MM.1S (cell line): ENCODE measurements at regions not wholly inside any gene's neighbourhood (a gene's known extent, or its start where the extent isn't known, plus 50 kb on each side); places are given as distances from the start of the nearest gene placed in this dataset.

Experiments used
- DNase-seq: peaks from one replicate; pipeline ENCODE4 v3.0.0-alpha.2; 2015
- H2AFZ ChIP-seq: fragments of 300-600 bp; sonication (generic); 2 replicates; pipeline ENCODE4 v1.6.0; 2016; ENCODE audit warnings: antibody characterized with exemption, low read length
- H3F3A ChIP-seq: fragments of 300-600 bp; sonication (generic); 2 replicates; pipeline ENCODE4 v1.6.1; 2016; ENCODE audit warnings: mild to moderate bottlenecking, antibody characterized with exemption, low read length, moderate library complexity, mixed read lengths; ENCODE audit not compliant: insufficient read depth
- H3K27ac ChIP-seq: fragments of 300-600 bp; sonication (generic); 2 replicates; pipeline ENCODE4 v1.5.1; 2016; ENCODE audit warnings: mild to moderate bottlenecking, low read length
- H3K27me3 ChIP-seq: fragments of 300-600 bp; sonication (generic); replicated peaks from 2 replicates; pipeline ENCODE4 v1.6.0; 2016; ENCODE audit warnings: low read length; ENCODE audit not compliant: insufficient read depth
- H3K36me3 ChIP-seq: fragments of 300-600 bp; sonication (generic); replicated peaks from 2 replicates; pipeline ENCODE4 v1.6.1; 2016; ENCODE audit warnings: mild to moderate bottlenecking, low read length, mixed read lengths; ENCODE audit not compliant: insufficient read depth
- H3K4me1 ChIP-seq: fragments of 300-600 bp; sonication (generic); 2 replicates; pipeline ENCODE4 v1.6.1; 2016; ENCODE audit warnings: low read length, mixed read lengths
- H3K4me2 ChIP-seq: fragments of 300-600 bp; sonication (generic); 2 replicates; pipeline ENCODE4 v1.6.0; 2016; ENCODE audit warnings: low read depth, low read length
- H3K4me3 ChIP-seq: fragments of 300-600 bp; sonication (generic); 2 replicates; pipeline ENCODE4 v1.5.1; 2016; ENCODE audit warnings: low read length, mixed read lengths
- H3K79me2 ChIP-seq: fragments of 300-600 bp; sonication (generic); 2 replicates; pipeline ENCODE4 v1.6.1; 2016; ENCODE audit warnings: mixed run types, low read length, mixed read lengths
- H3K9ac ChIP-seq: fragments of 300-600 bp; sonication (generic); 2 replicates; pipeline ENCODE4 v1.6.1; 2016; ENCODE audit warnings: low read length, mixed read lengths
- H3K9me2 ChIP-seq: fragments of 300-600 bp; sonication (generic); replicated peaks from 2 replicates; pipeline ENCODE4 v1.6.1; 2016; ENCODE audit warnings: mild to moderate bottlenecking, low read length, mixed read lengths; ENCODE audit not compliant: insufficient read depth
- H3K9me3 ChIP-seq: fragments of 300-600 bp; sonication (generic); replicated peaks from 2 replicates; pipeline ENCODE4 v1.6.1; 2016; ENCODE audit warnings: mild to moderate bottlenecking, low read length, mixed read lengths; ENCODE audit not compliant: insufficient read depth
- H4K20me1 ChIP-seq: fragments of 300-600 bp; sonication (generic); 2 replicates; pipeline ENCODE4 v1.6.1; 2016; ENCODE audit warnings: mild to moderate bottlenecking, low read length, moderate library complexity, mixed read lengths; ENCODE audit not compliant: insufficient read depth
- EZH2 ChIP-seq: fragments of 300-600 bp; sonication (generic); optimal IDR thresholded peaks from 2 replicates; pipeline ENCODE3; 2017; ENCODE audit warnings: low read depth, mild to moderate bottlenecking, antibody characterized with exemption, low read length, mixed read lengths
- EZH2phosphoT487 ChIP-seq: fragments of 300-600 bp; sonication (generic); IDR thresholded peaks from 2 replicates; pipeline ENCODE4 v1.6.1; 2018; ENCODE audit warnings: antibody characterized with exemption, low read length
- TF ChIP-seq, protein P1 (sequence below): fragments of 300-600 bp; sonication (generic); IDR thresholded peaks from 2 replicates; pipeline ENCODE4 v1.5.1; 2016; ENCODE audit warnings: antibody characterized with exemption, low read length, mixed read lengths

DNA sequence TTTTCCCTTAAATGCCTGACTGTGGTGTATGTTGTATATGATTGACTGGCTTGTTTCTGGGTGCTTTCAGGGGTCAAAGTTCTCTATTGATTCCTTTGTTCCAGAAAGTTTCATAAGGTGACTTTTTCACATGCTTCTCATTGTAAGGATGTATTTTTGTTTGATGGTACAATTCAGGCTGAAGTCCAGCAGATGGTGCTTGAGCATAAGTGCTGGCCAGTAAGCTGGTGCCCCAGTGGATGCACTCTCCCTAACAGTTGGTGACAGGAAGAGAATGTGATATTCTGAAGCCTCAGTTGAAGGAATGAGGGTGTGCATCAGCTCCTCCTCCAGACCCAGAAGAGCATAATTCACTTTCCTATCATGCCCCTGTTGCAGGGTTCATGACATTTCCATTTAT is 1941.6 kb upstream of the PRR20A start:
- H2AFZ ChIP-seq = no peak overlapping the region
- no peak overlapping the region for H3K4me3 ChIP-seq
- H3K27ac ChIP-seq = no peak overlapping the region
- no peak for DNase-seq
- H3K79me2 ChIP-seq = no peaks in the 10 kb centered on the region
- no peaks in the 10 kb centered on the region for H3K27me3 ChIP-seq
- H3K4me1 ChIP-seq = no peaks in the 10 kb centered on the region
- H3K36me3 ChIP-seq = no peaks in the 10 kb centered on the region
- H3K9me2 ChIP-seq = no peaks in the 10 kb centered on the region
- TF ChIP-seq EZH2phosphoT487 (no peak), EZH2 (no peak)
- TF ChIP-seq, protein P1, sequence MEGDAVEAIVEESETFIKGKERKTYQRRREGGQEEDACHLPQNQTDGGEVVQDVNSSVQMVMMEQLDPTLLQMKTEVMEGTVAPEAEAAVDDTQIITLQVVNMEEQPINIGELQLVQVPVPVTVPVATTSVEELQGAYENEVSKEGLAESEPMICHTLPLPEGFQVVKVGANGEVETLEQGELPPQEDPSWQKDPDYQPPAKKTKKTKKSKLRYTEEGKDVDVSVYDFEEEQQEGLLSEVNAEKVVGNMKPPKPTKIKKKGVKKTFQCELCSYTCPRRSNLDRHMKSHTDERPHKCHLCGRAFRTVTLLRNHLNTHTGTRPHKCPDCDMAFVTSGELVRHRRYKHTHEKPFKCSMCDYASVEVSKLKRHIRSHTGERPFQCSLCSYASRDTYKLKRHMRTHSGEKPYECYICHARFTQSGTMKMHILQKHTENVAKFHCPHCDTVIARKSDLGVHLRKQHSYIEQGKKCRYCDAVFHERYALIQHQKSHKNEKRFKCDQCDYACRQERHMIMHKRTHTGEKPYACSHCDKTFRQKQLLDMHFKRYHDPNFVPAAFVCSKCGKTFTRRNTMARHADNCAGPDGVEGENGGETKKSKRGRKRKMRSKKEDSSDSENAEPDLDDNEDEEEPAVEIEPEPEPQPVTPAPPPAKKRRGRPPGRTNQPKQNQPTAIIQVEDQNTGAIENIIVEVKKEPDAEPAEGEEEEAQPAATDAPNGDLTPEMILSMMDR = no peak
- no peak overlapping the region for H3K4me2 ChIP-seq
- H3F3A ChIP-seq = no peaks in the 10 kb centered on the region
- H3K9me3 ChIP-seq = no peaks in the 10 kb centered on the region
- no peak overlapping the region for H3K9ac ChIP-seq
- no peaks in the 10 kb centered on the region for H4K20me1 ChIP-seq

DNA sequence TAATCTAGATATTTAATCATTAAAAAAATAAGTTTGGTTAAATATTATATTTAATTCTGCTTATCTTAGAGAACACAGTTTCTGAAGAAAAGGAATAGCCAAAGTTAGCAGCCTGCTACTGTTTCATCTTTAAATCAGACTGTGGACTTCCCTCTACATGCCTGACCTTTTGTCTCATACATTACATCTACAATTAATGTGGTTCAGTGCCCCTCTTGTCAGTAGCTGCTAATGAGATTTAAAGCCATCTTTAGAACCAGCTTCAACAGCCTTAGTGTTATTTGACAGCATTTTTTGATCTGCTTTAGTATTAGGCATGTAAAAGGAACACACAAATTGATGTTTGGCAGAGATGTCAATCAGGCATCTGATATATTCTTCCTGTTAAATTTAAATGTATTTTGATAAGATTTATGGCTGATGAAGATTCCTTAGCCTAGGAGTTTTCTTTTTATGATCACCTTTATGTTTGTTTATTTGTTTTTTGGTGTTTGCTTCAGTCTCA is 1925.8 kb upstream of the PRR20A start:
- no peak overlapping the region for H2AFZ ChIP-seq

DNA sequence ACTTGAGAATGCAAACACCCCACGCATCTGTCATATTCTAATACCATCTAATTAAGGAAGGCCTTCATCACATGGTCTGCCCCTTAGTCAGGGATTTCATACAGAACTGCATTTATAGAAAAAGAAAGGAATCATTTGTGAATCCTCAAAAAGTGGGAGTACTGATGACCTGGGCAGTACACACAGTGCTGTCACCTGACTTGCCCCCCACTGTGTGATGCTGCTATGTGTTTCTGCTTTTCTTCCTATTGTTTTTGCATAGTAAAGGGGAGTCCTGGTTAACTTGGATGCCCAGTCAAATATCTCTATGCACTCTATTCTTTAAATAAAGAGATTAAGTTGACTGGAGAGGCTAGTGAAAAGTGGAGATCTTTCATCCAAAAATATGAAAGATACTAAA is 1921.2 kb upstream of the PRR20A start:
- H3K4me2 ChIP-seq = no peak overlapping the region
- H4K20me1 ChIP-seq = no peaks in the 10 kb centered on the region
- no peak overlapping the region for H3K9ac ChIP-seq
- H3K36me3 ChIP-seq = no peaks in the 10 kb centered on the region
- H3K9me3 ChIP-seq = no peaks in the 10 kb centered on the region
- no peaks in the 10 kb centered on the region for H3K4me1 ChIP-seq
- H3K79me2 ChIP-seq = no peaks in the 10 kb centered on the region
- H3F3A ChIP-seq = no peaks in the 10 kb centered on the region
- TF ChIP-seq EZH2 = no peak
- TF ChIP-seq EZH2phosphoT487 = no peak
- TF ChIP-seq, protein P1 = no peak
- H3K4me3 ChIP-seq = no peak overlapping the region
- no peaks in the 10 kb centered on the region for H3K27me3 ChIP-seq
- H3K9me2 ChIP-seq = no peaks in the 10 kb centered on the region
- no peak overlapping the region for H3K27ac ChIP-seq
- no peak for DNase-seq
- no peak overlapping the region for H2AFZ ChIP-seq

More for the DNA sequence above, 1925.8 kb upstream of the PRR20A start:
- no peak for DNase-seq
- H3K4me1 ChIP-seq = no peaks in the 10 kb centered on the region
- H3K9ac ChIP-seq = no peak overlapping the region
- H3K9me2 ChIP-seq = no peaks in the 10 kb centered on the region
- no peak overlapping the region for H3K4me2 ChIP-seq
- no peaks in the 10 kb centered on the region for H3F3A ChIP-seq
- H4K20me1 ChIP-seq = no peaks in the 10 kb centered on the region
- no peak for TF ChIP-seq EZH2
- no peak overlapping the region for H3K4me3 ChIP-seq
- no peaks in the 10 kb centered on the region for H3K36me3 ChIP-seq
- H3K79me2 ChIP-seq = no peaks in the 10 kb centered on the region
- H3K9me3 ChIP-seq = no peaks in the 10 kb centered on the region
- no peak overlapping the region for H3K27ac ChIP-seq
- H3K27me3 ChIP-seq = no peaks in the 10 kb centered on the region

DNA sequence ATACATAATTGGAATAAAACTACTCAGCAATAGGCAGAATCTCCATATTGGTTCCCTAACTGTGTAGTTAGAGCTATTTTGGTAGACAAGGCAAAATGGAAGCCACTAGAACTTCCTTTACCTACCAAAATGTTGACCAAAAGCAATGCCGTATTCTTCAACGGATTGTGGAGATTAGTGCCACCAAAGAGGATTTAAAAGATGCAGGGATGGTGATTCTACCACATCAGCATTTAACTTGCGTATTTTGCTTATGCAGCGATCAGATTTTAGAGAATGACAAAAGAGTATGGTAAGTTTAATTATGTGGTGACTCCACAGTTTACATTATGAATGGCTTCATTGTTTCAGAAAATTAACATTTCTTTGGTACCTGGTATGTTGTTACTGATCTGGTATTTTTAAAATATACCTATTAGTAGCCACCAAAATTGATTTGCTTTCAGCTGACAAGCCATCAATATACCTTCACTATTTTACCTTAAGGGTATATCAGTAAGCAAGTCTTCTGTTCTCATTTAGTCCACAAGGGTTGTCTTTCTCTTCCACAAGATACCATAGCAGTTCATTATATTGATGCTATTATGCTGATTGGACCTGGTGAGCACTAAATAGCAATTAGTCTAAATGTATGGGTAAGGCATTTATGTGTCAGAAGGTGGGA is 1910.7 kb upstream of the PRR20A start:
- Histone ChIP-seq H3F3A (no peaks in the 10 kb centered on the region), H3K4me3 (no peak overlapping the region), H3K79me2 (no peaks in the 10 kb centered on the region), H3K9me2 (no peaks in the 10 kb centered on the region), H4K20me1 (no peaks in the 10 kb centered on the region), H3K9ac (no peak overlapping the region), H3K27ac (no peak overlapping the region), H3K27me3 (no peaks in the 10 kb centered on the region), H2AFZ (no peak overlapping the region), H3K36me3 (no peaks in the 10 kb centered on the region), H3K4me2 (no peak overlapping the region), H3K9me3 (no peaks in the 10 kb centered on the region), H3K4me1 (no peaks in the 10 kb centered on the region)
- TF ChIP-seq EZH2 (no peak), EZH2phosphoT487 (no peak)
- TF ChIP-seq, protein P1 = no peak
- DNase-seq = no peak
